NB4 (cell line): ENCODE measurements at regions not wholly inside any gene's neighbourhood (a gene's known extent, or its start where the extent isn't known, plus 50 kb on each side); places are given as distances from the start of the nearest gene placed in this dataset.

ENCODE experiments used
- DNase-seq: peaks from one replicate; pipeline ENCODE4 v3.0.0; 2010; ENCODE audit warnings: low read depth
- H3K4me3 ChIP-seq: one replicate; pipeline ENCODE4 v1.5.1; 2011; ENCODE audit warnings: mild to moderate bottlenecking, low read depth, low read length, moderate library complexity
- MYC ChIP-seq: IDR thresholded peaks from 2 replicates; pipeline ENCODE4 v1.6.1; 2011; ENCODE audit warnings: low read depth, low read length
- POLR2A ChIP-seq: IDR thresholded peaks from 2 replicates; pipeline ENCODE4 v1.6.1; 2011; ENCODE audit warnings: mild to moderate bottlenecking; ENCODE audit not compliant: insufficient read length; ENCODE audit errors: extremely low read depth
- TF ChIP-seq, protein P1 (sequence below): IDR thresholded peaks from 2 replicates; pipeline ENCODE4 v1.6.1; 2011; ENCODE audit warnings: low read depth, low read length
- TF ChIP-seq, protein P2 (sequence below): IDR thresholded peaks from one replicate; pipeline ENCODE4 v1.5.1; 2012; ENCODE audit warnings: low read depth, low read length

DNA sequence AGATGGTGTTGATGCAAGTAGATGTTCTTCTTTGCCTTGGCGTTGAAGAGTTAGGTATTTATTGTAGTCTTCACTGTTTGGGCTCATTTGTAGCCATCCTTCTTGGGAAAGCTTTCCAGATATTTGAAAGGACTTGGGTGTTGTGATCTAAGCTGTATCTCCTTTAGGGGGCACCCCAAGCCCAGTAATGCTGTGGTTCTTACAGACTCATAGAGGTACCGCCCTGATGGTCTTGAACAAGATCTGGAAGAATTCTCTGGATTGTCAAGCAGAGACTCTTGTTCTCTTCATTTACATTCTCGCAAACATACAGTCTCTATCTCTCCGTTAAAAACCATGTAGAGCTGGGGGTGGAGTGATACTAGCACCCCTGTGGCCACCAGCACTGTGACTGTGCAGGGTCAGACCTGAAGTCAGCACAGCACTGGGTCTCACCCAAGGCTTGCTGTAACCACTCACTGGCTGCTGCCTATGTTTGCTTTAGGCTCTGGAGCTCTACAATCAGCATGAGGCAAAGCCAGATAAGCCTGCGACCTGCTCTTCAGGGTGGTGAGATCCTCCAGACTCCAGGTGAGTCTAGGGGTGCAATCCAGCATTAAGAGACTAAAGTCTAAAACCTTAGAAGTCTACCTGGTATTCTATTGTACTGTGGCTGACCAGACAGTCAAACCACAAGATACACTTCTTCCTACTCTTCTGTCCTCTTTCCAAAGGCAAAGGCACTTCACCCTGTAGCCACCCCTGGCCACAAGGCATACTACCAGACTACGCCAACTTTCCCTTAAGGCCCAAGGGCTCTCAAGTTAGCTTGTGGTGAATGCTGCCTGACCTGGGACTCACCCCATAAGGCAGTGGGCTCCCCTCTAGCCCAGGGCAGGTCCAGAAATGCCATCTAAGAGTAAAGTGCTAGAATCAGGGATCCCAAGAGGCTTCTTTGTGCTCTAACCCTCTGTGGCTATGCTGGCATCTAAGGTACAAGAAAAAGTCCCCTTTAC, 209.7 kb upstream of the TMEM196 start:
- H3K4me3 ChIP-seq, result no peak overlapping the region
- TF ChIP-seq, protein P1, sequence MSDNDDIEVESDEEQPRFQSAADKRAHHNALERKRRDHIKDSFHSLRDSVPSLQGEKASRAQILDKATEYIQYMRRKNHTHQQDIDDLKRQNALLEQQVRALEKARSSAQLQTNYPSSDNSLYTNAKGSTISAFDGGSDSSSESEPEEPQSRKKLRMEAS, result no peak
- TF ChIP-seq POLR2A, result no peak
- TF ChIP-seq, protein P2, sequence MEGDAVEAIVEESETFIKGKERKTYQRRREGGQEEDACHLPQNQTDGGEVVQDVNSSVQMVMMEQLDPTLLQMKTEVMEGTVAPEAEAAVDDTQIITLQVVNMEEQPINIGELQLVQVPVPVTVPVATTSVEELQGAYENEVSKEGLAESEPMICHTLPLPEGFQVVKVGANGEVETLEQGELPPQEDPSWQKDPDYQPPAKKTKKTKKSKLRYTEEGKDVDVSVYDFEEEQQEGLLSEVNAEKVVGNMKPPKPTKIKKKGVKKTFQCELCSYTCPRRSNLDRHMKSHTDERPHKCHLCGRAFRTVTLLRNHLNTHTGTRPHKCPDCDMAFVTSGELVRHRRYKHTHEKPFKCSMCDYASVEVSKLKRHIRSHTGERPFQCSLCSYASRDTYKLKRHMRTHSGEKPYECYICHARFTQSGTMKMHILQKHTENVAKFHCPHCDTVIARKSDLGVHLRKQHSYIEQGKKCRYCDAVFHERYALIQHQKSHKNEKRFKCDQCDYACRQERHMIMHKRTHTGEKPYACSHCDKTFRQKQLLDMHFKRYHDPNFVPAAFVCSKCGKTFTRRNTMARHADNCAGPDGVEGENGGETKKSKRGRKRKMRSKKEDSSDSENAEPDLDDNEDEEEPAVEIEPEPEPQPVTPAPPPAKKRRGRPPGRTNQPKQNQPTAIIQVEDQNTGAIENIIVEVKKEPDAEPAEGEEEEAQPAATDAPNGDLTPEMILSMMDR, result peak; percentile 40
- DNase-seq, result peak; percentile 69

DNA sequence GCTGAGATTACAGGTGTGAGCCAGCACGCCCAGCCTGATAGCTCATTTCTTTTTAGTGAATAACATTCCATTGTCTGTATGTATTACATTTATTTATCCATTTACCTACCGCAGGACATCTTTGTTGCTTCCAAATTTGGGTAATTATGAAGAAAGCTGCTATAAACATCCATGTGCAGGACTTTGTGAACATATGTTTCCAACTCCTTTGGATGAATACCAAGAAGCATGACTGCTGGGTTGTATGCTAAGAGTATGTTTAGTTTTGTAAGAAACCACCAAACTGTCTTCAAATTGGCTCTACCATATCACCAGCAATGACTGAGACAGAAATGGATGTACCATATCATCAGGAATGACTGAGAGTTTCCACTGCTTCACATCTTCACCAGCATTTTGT, 200.2 kb upstream of the TMEM196 start:
- H3K4me3 ChIP-seq, result no peak overlapping the region
- DNase-seq, result no peak
- TF ChIP-seq POLR2A (no peak), MYC (no peak)
- TF ChIP-seq, protein P2, result no peak
- TF ChIP-seq, protein P1, result no peak

DNA sequence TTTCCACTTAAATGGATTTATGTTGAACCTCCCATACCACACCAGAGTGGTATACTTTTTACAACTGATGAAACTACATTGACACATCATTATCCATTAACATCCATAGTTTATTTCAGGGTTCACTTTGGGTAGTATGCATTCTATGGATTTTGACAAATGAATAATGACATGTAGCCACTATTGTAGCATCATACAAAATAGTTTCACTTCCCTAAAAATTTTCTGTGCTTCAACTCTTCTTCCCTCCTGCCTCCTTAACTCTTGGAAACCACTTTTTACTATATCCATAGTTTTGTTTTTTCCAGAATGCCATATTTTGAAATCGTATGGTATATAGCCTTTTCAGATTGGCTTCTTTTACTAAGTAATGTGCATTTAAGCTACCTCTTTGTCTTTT, 199.5 kb upstream of the TMEM196 start:
- TF ChIP-seq, protein P1, result no peak
- TF ChIP-seq POLR2A (no peak), MYC (no peak)
- TF ChIP-seq, protein P2, result no peak
- DNase-seq, result no peak

DNA sequence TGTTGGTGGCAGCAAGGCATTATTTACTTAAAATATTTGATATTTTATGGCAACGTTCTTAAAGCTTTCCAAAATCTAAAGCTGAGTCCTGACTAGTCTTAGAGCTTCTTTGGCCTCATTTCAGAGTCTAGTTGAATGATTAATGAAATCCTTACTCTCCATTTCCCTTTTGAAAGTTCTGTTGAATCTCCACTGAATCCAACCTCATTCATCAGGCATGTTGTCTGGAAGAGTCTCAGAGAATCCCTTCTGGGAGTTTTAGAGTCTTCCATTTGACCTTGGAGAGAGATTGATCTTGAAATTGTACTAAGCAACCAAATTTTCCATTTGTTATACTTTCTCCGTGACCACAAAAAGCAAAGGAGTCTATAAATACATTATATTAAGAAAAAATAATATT, 198.5 kb upstream of the TMEM196 start:
- TF ChIP-seq POLR2A (no peak), MYC (no peak)
- TF ChIP-seq, protein P2, result no peak
- TF ChIP-seq, protein P1, result no peak
- no peak for DNase-seq
- no peak overlapping the region for H3K4me3 ChIP-seq

More for the DNA sequence above, 199.5 kb upstream of the TMEM196 start:
- H3K4me3 ChIP-seq, result no peak overlapping the region

DNA sequence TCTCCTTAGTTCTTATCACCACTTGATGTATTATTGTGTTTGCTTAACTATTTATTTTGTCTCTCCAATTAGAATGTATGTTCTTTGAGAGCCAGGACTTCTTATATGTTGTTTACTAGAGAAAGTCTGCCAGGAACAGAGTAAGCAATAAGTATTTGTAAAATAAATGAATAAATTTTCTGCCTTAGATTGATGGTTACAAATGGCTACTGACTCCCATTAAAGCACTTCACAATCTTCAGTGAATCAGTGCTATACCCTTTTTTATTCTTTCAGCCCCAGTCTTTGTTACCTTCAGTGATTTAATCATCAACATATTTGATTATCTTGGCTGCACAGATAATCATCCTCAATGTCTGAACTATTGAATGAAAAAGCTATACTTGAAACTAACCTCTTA, 197.1 kb upstream of the TMEM196 start:
- TF ChIP-seq, protein P1, result no peak
- TF ChIP-seq MYC, result no peak
- TF ChIP-seq POLR2A, result no peak
- TF ChIP-seq, protein P2, result no peak
- DNase-seq, result no peak
- no peak overlapping the region for H3K4me3 ChIP-seq
